Adrenal gland (tissue), 5 donors: ENCODE measurements at regions not wholly inside any gene's neighbourhood (a gene's known extent, or its start where the extent isn't known, plus 50 kb on each side); places are given as distances from the start of the nearest gene placed in this dataset.

Experiments
- CTCF ChIP-seq, 6 experiments: fragments of 450-650 bp in 4 of 6; fragments of 200-600 bp in 2 of 6; sonication (generic) in 1 of 6; IDR thresholded peaks; 1 replicate in 5 of 6; 2 replicates in 1 of 6; pipeline versions ENCODE4 v1.5.1 to v1.8.0; 2016 to 2021; ENCODE audit warnings: antibody characterized with exemption in 6 of 6, mild to moderate bottlenecking in 2 of 6, moderate library complexity in 1 of 6
- POLR2A ChIP-seq, 2 donors: fragments of 450-650 bp; IDR thresholded peaks; one replicate each; pipeline ENCODE4 v1.6.1; 2017; ENCODE audit warnings: antibody characterized with exemption in 2 of 2, mild to moderate bottlenecking in 2 of 2, moderate library complexity in 1 of 2
- donor health status: DM: no; HTN: no; CAD: no.

- no peak for TF ChIP-seq CTCF (IDR thresholded peaks at IDR 0.05)
- no peak for TF ChIP-seq POLR2A (IDR thresholded peaks at IDR 0.05)
Observed at GRCh38 chr15:91561371-91562100, 292.0 kb upstream of the SLCO3A1 start.
